ENCODE measurements at regions not wholly inside any gene's neighbourhood (a gene's known extent, or its start where the extent isn't known, plus 50 kb on each side); places are given as distances from the start of the nearest gene placed in this dataset.

- intact Hi-C loops (cut with micrococcal nuclease), result no loop called here
- WGBS (ENCODE audit: insufficient coverage), result 83% methylated on average over 1 of the region's 3 CpGs
Observed at GRCh38 chr2:167900435-167901114, 346.8 kb downstream of the STK39 start.

GRCh38 chr2:167898340-167898739 lies 349.1 kb downstream of the STK39 start:
- ATAC-seq (no peak), DNase-seq (no peak)
- H3K4me3 Mint-ChIP-seq, result no peak overlapping the region
- Histone ChIP-seq H3K4me1 (ENCODE audit: control insufficient read depth, insufficient read depth, low read length) (no peaks in the 10 kb centered on the region), H3K36me3 (ENCODE audit: control insufficient read depth, insufficient read depth, low read length) (no peaks in the 10 kb centered on the region), H3K27me3 (ENCODE audit: control insufficient read depth, insufficient read depth, low read length) (peaks cover 2% of the 10 kb centered on the region), H3K27ac (ENCODE audit: low read length) (no peak overlapping the region), H3K9me3 (ENCODE audit: control insufficient read depth, insufficient read depth, low read length) (no peaks in the 10 kb centered on the region), H3K4me3 (ENCODE audit: low read length) (no peak overlapping the region)
- 95% methylated on average over 3 of the region's 3 CpGs for WGBS (ENCODE audit: insufficient coverage)
- H3K4me1 Mint-ChIP-seq, result no peaks in the 10 kb centered on the region
- TF ChIP-seq CTCF (IDR thresholded peaks at IDR 0.05), result no peak
- no peaks in the 10 kb centered on the region for H3K36me3 Mint-ChIP-seq
- H3K27ac Mint-ChIP-seq, result no peak overlapping the region
- peaks cover 0 to 5% of the 10 kb centered on the region in 2 donors for H3K9me3 Mint-ChIP-seq
- H3K27me3 Mint-ChIP-seq (ENCODE audit: low read depth in 2 of 2), result peaks cover 8 to 15% of the 10 kb centered on the region in 2 donors
- intact Hi-C loops (cut with micrococcal nuclease), result no loop called here

More at GRCh38 chr2:167900435-167901114, 346.8 kb downstream of the STK39 start:
- TF ChIP-seq CTCF (IDR thresholded peaks at IDR 0.05), result no peak
- no peak for ATAC-seq
- no peak overlapping the region for H3K27ac ChIP-seq (ENCODE audit: low read length)
- H3K27me3 ChIP-seq (ENCODE audit: control insufficient read depth, insufficient read depth, low read length), result no peaks in the 10 kb centered on the region
- no peaks in the 10 kb centered on the region for H3K36me3 ChIP-seq (ENCODE audit: control insufficient read depth, insufficient read depth, low read length)
- Mint-ChIP-seq H3K9me3 (peaks cover 0 to 5% of the 10 kb centered on the region in 2 donors), H3K4me1 (no peaks in the 10 kb centered on the region), H3K27ac (no peak overlapping the region), H3K27me3 (ENCODE audit: low read depth in 2 of 2) (peaks cover 8 to 23% of the 10 kb centered on the region in 2 donors), H3K4me3 (no peak overlapping the region), H3K36me3 (no peaks in the 10 kb centered on the region)
- DNase-seq, result no peak
- H3K9me3 ChIP-seq (ENCODE audit: control insufficient read depth, insufficient read depth, low read length), result no peaks in the 10 kb centered on the region
- no peaks in the 10 kb centered on the region for H3K4me1 ChIP-seq (ENCODE audit: control insufficient read depth, insufficient read depth, low read length)
- no peak overlapping the region for H3K4me3 ChIP-seq (ENCODE audit: low read length)

GRCh38 chr2:167891841-167892240 lies 355.6 kb downstream of the STK39 start:
- DNase-seq (no peak), ATAC-seq (no peak)
- no peak overlapping the region for H3K4me3 ChIP-seq (ENCODE audit: low read length)
- H3K27me3 Mint-ChIP-seq (ENCODE audit: low read depth in 2 of 2), result peaks cover 8 to 21% of the 10 kb centered on the region in 2 donors
- no peaks in the 10 kb centered on the region for H3K4me1 Mint-ChIP-seq
- H3K36me3 Mint-ChIP-seq, result no peaks in the 10 kb centered on the region
- H3K9me3 ChIP-seq (ENCODE audit: control insufficient read depth, insufficient read depth, low read length), result no peaks in the 10 kb centered on the region
- peaks cover 2% of the 10 kb centered on the region for H3K27me3 ChIP-seq (ENCODE audit: control insufficient read depth, insufficient read depth, low read length)
- no peak for TF ChIP-seq CTCF (IDR thresholded peaks at IDR 0.05)
- no peaks in the 10 kb centered on the region for H3K36me3 ChIP-seq (ENCODE audit: control insufficient read depth, insufficient read depth, low read length)
- H3K9me3 Mint-ChIP-seq, result peaks cover 8 to 10% of the 10 kb centered on the region in 2 donors
- no peak overlapping the region for H3K27ac Mint-ChIP-seq
- H3K4me1 ChIP-seq (ENCODE audit: control insufficient read depth, insufficient read depth, low read length), result no peaks in the 10 kb centered on the region
- H3K4me3 Mint-ChIP-seq, result no peak overlapping the region
- WGBS (ENCODE audit: insufficient coverage), result 89% methylated on average over 5 of the region's 5 CpGs
- intact Hi-C loops (cut with micrococcal nuclease), result no loop called here
- no peak overlapping the region for H3K27ac ChIP-seq (ENCODE audit: low read length)

- peaks cover 6 to 8% of the 10 kb centered on the region in 2 donors for H3K9me3 Mint-ChIP-seq
- intact Hi-C loops (cut with micrococcal nuclease), result no loop called here
- peaks cover 2% of the 10 kb centered on the region for H3K27me3 ChIP-seq (ENCODE audit: control insufficient read depth, insufficient read depth, low read length)
- H3K36me3 ChIP-seq (ENCODE audit: control insufficient read depth, insufficient read depth, low read length), result no peaks in the 10 kb centered on the region
- no peak overlapping the region for H3K27ac Mint-ChIP-seq
- H3K36me3 Mint-ChIP-seq, result no peaks in the 10 kb centered on the region
- H3K4me1 Mint-ChIP-seq, result no peaks in the 10 kb centered on the region
- no peaks in the 10 kb centered on the region for H3K9me3 ChIP-seq (ENCODE audit: control insufficient read depth, insufficient read depth, low read length)
- H3K4me3 ChIP-seq (ENCODE audit: low read length), result no peak overlapping the region
- no peak for ATAC-seq
- WGBS (ENCODE audit: insufficient coverage), result 98% methylated on average over 2 of the region's 2 CpGs
- TF ChIP-seq CTCF (IDR thresholded peaks at IDR 0.05), result no peak
- H3K4me1 ChIP-seq (ENCODE audit: control insufficient read depth, insufficient read depth, low read length), result no peaks in the 10 kb centered on the region
- H3K27me3 Mint-ChIP-seq (ENCODE audit: low read depth in 2 of 2), result peaks cover 8 to 17% of the 10 kb centered on the region in 2 donors
- no peak overlapping the region for H3K4me3 Mint-ChIP-seq
- H3K27ac ChIP-seq (ENCODE audit: low read length), result no peak overlapping the region
- DNase-seq, result no peak
Observed at GRCh38 chr2:167890739-167891138, 356.7 kb downstream of the STK39 start.
